Activated B cell treated with CpG ODN at 0.5 μM for 24 hours (primary cell): ENCODE measurements at regions not wholly inside any gene's neighbourhood (a gene's known extent, or its start where the extent isn't known, plus 50 kb on each side); places are given as distances from the start of the nearest gene placed in this dataset.

ENCODE experiments used
- ATAC-seq: fragments of 200-7000 bp; cut with Tn5 transposase; one replicate; pipeline ENCODE4 v1.10.0; 2021; ENCODE audit warnings: low read depth, mild to moderate bottlenecking, moderate library complexity
- CTCF ChIA-PET: fragments of 350-600 bp; sonication (Branson Sonifier 250); formaldehyde crosslinking; loops from one replicate; lab custom pipeline; 2021; ENCODE audit warnings: antibody characterized with exemption; lab: Charles Lee
- POLR2A ChIA-PET: fragments of 350-600 bp; sonication (Branson Sonifier 250); formaldehyde crosslinking; loops from one replicate; lab custom pipeline; 2021; ENCODE audit warnings: antibody characterized with exemption; lab: Charles Lee
- DNase-seq: peaks from one replicate; pipeline ENCODE4 v3.0.0; 2022
- H3K27ac Mint-ChIP-seq: one replicate; pipeline ENCODE4 v1.8.0; 2020; ENCODE audit warnings: mixed read lengths
- H3K27me3 Mint-ChIP-seq: one replicate; pipeline ENCODE4 v1.8.0; 2021; ENCODE audit warnings: mixed read lengths
- H3K36me3 Mint-ChIP-seq: one replicate; pipeline ENCODE4 v1.8.0; 2021; ENCODE audit warnings: low read depth, mixed read lengths
- H3K4me1 Mint-ChIP-seq: one replicate; pipeline ENCODE4 v1.8.0; 2021; ENCODE audit warnings: mixed read lengths
- H3K4me3 Mint-ChIP-seq: one replicate; pipeline ENCODE4 v1.8.0; 2020; ENCODE audit warnings: mild to moderate bottlenecking, mixed read lengths
- H3K9me3 Mint-ChIP-seq: one replicate; pipeline ENCODE4 v1.8.0; 2020; ENCODE audit warnings: mixed read lengths
- intact Hi-C: fragments of 100-400 bp; cut with micrococcal nuclease; formaldehyde crosslinking; loops from one replicate; pipeline ENCODE4 v1.15.1; 2024
- TF ChIP-seq, protein P1 (sequence below): fragments of 200-600 bp; IDR thresholded peaks from one replicate; pipeline ENCODE4 v1.8.0; 2022; ENCODE audit warnings: antibody characterized with exemption, mild to moderate bottlenecking

DNA sequence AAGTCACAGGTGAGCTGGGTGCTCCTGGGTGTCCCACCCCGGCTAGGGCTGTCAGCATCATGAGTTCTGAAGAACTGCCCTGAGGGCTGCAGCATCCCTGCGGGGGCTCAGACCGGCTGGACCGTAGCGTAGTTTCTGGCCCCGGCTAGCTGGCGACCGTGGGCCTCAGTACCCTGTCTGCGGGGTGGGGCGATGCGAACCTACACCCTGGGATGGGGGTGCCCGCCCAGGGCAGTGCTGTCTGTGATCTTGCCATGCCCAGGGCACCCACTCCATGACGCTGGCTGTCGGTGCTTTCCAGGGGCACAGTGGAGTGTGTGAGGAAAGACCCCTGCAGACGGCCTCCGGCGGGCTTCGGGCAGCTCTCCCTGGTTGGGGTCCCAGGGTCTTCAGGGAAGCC is 66.5 kb upstream of the IRX4 start:
- ChIA-PET CTCF (no interaction called here), POLR2A (no interaction called here)
- ATAC-seq (no peak), DNase-seq (no peak)
- intact Hi-C loops: no loop called here
- no peaks in the 10 kb centered on the region for H3K9me3 Mint-ChIP-seq
- H3K27ac Mint-ChIP-seq: no peak overlapping the region
- H3K4me3 Mint-ChIP-seq: no peak overlapping the region
- H3K36me3 Mint-ChIP-seq: no peaks in the 10 kb centered on the region
- H3K27me3 Mint-ChIP-seq: peaks cover 15% of the 10 kb centered on the region
- TF ChIP-seq, protein P1, sequence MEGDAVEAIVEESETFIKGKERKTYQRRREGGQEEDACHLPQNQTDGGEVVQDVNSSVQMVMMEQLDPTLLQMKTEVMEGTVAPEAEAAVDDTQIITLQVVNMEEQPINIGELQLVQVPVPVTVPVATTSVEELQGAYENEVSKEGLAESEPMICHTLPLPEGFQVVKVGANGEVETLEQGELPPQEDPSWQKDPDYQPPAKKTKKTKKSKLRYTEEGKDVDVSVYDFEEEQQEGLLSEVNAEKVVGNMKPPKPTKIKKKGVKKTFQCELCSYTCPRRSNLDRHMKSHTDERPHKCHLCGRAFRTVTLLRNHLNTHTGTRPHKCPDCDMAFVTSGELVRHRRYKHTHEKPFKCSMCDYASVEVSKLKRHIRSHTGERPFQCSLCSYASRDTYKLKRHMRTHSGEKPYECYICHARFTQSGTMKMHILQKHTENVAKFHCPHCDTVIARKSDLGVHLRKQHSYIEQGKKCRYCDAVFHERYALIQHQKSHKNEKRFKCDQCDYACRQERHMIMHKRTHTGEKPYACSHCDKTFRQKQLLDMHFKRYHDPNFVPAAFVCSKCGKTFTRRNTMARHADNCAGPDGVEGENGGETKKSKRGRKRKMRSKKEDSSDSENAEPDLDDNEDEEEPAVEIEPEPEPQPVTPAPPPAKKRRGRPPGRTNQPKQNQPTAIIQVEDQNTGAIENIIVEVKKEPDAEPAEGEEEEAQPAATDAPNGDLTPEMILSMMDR: no peak
- H3K4me1 Mint-ChIP-seq: no peaks in the 10 kb centered on the region

GRCh38 chr5:1948663-1949191 is 66.0 kb upstream of the IRX4 start:
- ATAC-seq (no peak), DNase-seq (no peak)
- intact Hi-C loops: no loop called here
- Mint-ChIP-seq H3K27ac (no peak overlapping the region), H3K9me3 (no peaks in the 10 kb centered on the region), H3K4me3 (no peak overlapping the region), H3K27me3 (peaks cover 15% of the 10 kb centered on the region), H3K4me1 (no peaks in the 10 kb centered on the region), H3K36me3 (no peaks in the 10 kb centered on the region)
- TF ChIP-seq, protein P1: no peak
- POLR2A ChIA-PET: no interaction called here
- CTCF ChIA-PET: no interaction called here

- intact Hi-C loops: no loop called here
- no peaks in the 10 kb centered on the region for H3K4me1 Mint-ChIP-seq
- H3K27me3 Mint-ChIP-seq: peaks cover 11% of the 10 kb centered on the region
- ChIA-PET CTCF (no interaction called here), POLR2A (no interaction called here)
- H3K36me3 Mint-ChIP-seq: no peaks in the 10 kb centered on the region
- TF ChIP-seq, protein P1: no peak
- H3K9me3 Mint-ChIP-seq: no peaks in the 10 kb centered on the region
- no peak overlapping the region for H3K4me3 Mint-ChIP-seq
- DNase-seq (no peak), ATAC-seq (no peak)
- H3K27ac Mint-ChIP-seq: no peak overlapping the region
Measured at GRCh38 chr5:1948111-1948510, 65.4 kb upstream of the IRX4 start.

- ChIA-PET CTCF (no interaction called here), POLR2A (no interaction called here)
- TF ChIP-seq, protein P1: no peak
- ATAC-seq (no peak), DNase-seq (no peak)
- Mint-ChIP-seq H3K36me3 (no peaks in the 10 kb centered on the region), H3K4me1 (no peaks in the 10 kb centered on the region), H3K4me3 (no peak overlapping the region), H3K9me3 (peaks cover 2% of the 10 kb centered on the region), H3K27ac (no peak overlapping the region), H3K27me3 (peaks cover 3% of the 10 kb centered on the region)
- intact Hi-C loops: no loop called here
Measured at GRCh38 chr5:1946776-1947175, 64.1 kb upstream of the IRX4 start.

DNA sequence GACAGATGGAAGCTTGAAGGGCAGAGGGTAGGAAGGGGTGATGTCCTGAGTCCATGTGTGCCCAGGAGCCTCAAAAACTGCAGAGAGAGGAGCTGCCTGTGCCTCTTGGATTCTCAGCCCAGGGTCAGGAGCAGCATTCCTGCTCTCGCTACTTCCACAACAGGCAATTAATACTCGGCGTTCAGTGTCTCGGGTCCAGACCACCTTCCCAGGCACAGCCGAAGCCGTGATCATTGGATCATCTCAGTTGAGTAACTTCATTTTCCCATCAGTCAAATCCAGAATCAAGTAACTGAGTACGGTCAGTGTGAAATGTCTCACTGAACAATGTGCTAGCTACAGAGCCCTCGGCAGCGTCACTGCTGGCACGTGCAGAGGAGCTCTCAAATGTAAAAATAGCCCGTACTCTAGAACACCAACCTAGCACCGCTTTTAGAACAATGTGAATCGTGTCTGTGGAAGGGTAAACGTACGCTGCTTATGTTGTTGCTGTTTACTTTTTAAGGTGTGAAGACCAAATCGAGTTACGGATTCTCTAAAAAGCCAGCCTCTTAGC is 63.5 kb upstream of the IRX4 start:
- no peak overlapping the region for H3K27ac Mint-ChIP-seq
- intact Hi-C loops: no loop called here
- peaks cover 2% of the 10 kb centered on the region for H3K9me3 Mint-ChIP-seq
- no peaks in the 10 kb centered on the region for H3K36me3 Mint-ChIP-seq
- peaks cover 3% of the 10 kb centered on the region for H3K27me3 Mint-ChIP-seq
- CTCF ChIA-PET: no interaction called here
- TF ChIP-seq, protein P1: no peak
- no peak overlapping the region for H3K4me3 Mint-ChIP-seq
- POLR2A ChIA-PET: no interaction called here
- H3K4me1 Mint-ChIP-seq: no peaks in the 10 kb centered on the region
- DNase-seq (no peak), ATAC-seq (no peak)
